ENCODE measurements at regions not wholly inside any gene's neighbourhood (a gene's known extent, or its start where the extent isn't known, plus 50 kb on each side); places are given as distances from the start of the nearest gene placed in this dataset.

DNA sequence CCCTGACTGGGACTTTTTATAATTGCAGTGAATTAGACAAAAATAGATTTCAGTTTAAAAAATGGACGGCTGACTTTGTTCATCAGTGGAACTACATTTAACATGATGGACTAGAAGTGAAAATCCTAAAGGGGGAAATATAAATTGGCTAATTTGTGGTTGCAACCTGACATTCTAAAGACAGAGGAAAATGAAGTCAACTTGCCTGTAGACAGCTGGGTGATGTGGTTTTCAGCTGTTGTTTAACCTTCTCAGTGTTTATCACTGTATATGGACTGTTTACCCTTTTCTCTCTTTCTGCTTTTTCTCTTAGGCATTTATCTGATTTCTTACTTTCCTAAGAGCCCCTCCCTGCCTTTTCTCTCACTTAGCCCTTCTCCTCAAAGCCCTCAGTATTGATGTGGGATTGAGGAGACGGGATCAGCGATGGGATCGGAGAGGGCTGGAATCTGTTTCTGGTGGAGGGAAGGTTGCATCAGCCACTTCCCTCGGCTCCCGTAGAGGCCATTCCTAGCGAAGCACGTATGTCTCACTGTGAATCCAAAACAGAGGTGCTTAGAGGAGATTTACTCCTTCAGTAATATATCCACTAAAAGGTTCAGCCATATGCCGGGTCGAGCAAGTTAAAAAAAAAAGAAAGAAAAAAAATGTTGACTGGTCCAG is 109.0 kb upstream of the KLF6 start:
- peaks cover 23% of the 10 kb centered on the region for H3K4me1 ChIP-seq
- peak overlapping the region; percentile 3 for H3K27ac ChIP-seq
- TF ChIP-seq, protein P1, sequence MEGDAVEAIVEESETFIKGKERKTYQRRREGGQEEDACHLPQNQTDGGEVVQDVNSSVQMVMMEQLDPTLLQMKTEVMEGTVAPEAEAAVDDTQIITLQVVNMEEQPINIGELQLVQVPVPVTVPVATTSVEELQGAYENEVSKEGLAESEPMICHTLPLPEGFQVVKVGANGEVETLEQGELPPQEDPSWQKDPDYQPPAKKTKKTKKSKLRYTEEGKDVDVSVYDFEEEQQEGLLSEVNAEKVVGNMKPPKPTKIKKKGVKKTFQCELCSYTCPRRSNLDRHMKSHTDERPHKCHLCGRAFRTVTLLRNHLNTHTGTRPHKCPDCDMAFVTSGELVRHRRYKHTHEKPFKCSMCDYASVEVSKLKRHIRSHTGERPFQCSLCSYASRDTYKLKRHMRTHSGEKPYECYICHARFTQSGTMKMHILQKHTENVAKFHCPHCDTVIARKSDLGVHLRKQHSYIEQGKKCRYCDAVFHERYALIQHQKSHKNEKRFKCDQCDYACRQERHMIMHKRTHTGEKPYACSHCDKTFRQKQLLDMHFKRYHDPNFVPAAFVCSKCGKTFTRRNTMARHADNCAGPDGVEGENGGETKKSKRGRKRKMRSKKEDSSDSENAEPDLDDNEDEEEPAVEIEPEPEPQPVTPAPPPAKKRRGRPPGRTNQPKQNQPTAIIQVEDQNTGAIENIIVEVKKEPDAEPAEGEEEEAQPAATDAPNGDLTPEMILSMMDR (IDR thresholded peaks at IDR 0.05): no peak
- no peaks in the 10 kb centered on the region for H3K27me3 ChIP-seq (ENCODE audit: low read depth)
- intact Hi-C loops (cut with DNase I): no loop called here
- H3K9me3 ChIP-seq: no peaks in the 10 kb centered on the region
- DNase-seq (no peak), ATAC-seq (no peak)
- H3K36me3 ChIP-seq: no peaks in the 10 kb centered on the region
- no peak overlapping the region for H3K4me3 ChIP-seq

DNA sequence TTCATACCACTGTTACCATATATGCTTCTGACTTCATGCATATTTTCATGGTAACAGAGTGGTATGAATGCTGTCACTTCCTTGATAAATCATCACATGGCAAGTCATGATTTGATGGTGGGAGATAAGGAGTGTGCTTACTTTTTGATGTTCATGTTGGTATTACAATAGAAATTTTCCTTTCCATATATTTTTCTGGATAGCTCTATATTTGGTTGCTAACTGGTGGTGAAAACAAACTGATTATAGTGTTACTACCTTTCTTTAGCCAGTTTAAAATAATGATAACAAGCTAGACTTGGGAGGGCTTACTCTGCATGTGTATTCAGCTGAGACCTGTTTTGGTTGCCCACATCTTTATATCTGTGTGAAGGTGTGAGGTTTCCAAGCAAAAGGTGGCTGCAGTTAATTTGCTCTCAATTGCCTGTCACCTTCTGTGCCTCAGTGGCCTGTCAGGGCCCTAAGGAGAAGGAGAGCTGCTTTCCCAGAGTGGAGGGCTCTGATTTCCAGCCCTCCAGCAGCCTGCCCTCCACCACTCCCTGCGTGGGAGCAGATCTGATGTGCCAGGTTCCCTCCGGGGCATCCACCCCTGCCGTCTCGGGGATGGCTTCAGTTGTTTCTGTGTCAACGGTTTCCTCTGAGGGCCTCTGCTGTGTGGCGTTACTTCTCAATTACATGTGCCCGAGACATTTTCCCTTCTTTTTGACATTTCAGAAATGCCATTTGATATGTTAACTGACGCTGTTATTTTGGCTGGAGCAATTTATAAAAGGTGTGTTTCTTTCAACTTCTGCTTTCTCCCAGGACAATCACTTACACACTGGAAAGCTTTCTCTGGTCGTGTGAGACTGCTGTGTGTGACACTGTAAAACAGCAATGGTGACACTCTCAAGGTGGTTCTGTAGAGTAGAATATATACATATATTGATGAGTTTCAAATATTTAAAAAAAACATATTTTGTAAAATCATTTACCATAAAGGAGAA is 107.7 kb upstream of the KLF6 start:
- TF ChIP-seq, protein P1 (IDR thresholded peaks at IDR 0.05): no peak
- H3K27me3 ChIP-seq (ENCODE audit: low read depth): no peaks in the 10 kb centered on the region
- peak overlapping the region; percentile 42 for H3K27ac ChIP-seq
- ATAC-seq (no peak), DNase-seq (no peak)
- H3K36me3 ChIP-seq: no peaks in the 10 kb centered on the region
- H3K4me1 ChIP-seq: peaks cover 30% of the 10 kb centered on the region
- intact Hi-C loops (cut with DNase I): no loop called here
- no peak overlapping the region for H3K4me3 ChIP-seq
- H3K9me3 ChIP-seq: no peaks in the 10 kb centered on the region

DNA sequence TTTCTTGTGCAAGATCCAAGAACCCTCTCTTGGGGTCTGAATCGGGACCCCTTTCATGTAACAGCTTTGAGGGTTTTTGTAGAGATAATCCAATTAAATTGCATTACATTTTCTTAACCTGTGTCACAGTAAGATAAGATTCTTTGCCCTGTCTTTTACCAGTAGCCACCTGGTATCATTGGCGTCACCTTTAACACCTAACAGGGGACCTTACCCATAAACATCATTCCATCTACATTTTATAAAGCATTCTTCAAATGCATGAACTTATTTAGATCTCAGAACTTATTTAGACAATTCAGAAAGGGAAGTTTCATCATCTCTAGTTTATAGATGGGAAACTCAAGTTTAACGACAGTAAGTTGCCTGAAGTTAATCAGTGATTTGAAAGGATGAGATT is 106.4 kb upstream of the KLF6 start:
- Histone ChIP-seq H3K27ac (no peak overlapping the region), H3K4me1 (peaks cover 43% of the 10 kb centered on the region), H3K4me3 (no peak overlapping the region), H3K27me3 (ENCODE audit: low read depth) (no peaks in the 10 kb centered on the region), H3K9me3 (no peaks in the 10 kb centered on the region), H3K36me3 (no peaks in the 10 kb centered on the region)
- TF ChIP-seq, protein P1 (IDR thresholded peaks at IDR 0.05): no peak
- DNase-seq (no peak), ATAC-seq (no peak)
- intact Hi-C loops (cut with DNase I): no loop called here

DNA sequence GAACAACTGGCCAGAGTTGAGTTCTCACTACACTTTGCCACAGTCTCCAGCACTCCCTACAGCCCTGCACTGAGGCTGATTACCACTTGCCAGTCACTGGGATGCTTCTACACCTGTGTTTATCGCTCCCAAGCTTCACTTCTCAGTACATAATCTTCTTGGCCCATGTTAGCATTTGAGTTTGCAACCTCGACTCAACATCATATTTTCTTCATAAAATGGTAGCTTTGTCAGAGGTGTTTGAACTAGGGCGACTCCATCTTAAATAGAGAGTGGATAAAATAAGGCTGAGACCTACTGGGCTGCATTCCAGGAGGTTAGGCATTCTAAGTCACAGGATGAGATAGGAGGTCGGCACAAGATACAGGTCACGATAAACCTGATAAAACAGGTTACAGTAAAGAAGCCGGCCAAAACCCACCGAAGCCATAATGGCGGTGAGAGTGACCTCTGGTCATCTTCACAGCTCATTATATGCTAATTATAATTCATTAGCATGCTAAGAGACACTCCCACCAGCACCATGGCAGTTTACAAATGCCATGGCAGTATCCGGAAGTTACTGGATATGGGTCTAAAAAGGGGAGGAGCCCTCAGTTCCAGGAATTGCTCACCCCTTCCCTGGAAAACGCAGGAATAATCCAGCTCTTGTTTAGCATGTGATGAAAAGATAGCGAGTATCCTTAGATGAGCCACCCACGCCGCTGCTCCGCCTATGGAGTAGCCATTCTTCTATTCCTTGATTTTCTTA is 105.8 kb upstream of the KLF6 start:
- H3K27me3 ChIP-seq (ENCODE audit: low read depth): no peaks in the 10 kb centered on the region
- no peak for ATAC-seq
- no peak overlapping the region for H3K4me3 ChIP-seq
- intact Hi-C loops (cut with DNase I): no loop called here
- no peaks in the 10 kb centered on the region for H3K9me3 ChIP-seq
- DNase-seq: no peak
- no peak overlapping the region for H3K27ac ChIP-seq
- TF ChIP-seq, protein P1 (IDR thresholded peaks at IDR 0.05): no peak
- H3K36me3 ChIP-seq: no peaks in the 10 kb centered on the region
- H3K4me1 ChIP-seq: peaks cover 47% of the 10 kb centered on the region

DNA sequence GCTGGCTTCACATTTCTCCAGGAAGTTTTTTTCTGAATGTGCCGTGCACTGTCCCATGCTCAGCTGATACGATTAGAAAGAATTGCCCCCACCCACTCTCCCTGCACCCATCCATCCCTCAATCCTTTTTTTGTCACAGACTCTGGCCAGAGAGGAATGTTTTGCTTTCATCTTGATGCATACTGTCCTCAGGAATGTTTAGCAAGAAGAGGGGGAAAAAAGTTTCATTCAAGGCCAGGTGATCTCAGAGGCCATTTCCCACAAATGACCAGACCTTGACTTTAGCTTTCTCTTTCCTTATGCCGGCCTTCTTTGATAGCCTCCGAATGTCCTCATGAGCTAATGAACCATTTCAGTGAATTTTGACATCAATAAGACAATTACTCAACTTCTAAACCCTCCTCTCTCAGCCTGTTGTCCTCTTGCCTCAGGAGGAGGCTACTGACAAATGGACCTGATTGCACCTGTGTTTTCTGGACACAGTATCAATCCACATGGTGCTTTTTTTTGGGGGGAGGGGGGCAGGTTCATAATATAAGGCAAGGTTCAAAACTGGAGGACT is 105.0 kb upstream of the KLF6 start:
- TF ChIP-seq, protein P1 (IDR thresholded peaks at IDR 0.05): no peak
- Histone ChIP-seq H3K36me3 (no peaks in the 10 kb centered on the region), H3K27me3 (ENCODE audit: low read depth) (no peaks in the 10 kb centered on the region), H3K9me3 (no peaks in the 10 kb centered on the region), H3K4me3 (no peak overlapping the region), H3K4me1 (peaks cover 40% of the 10 kb centered on the region), H3K27ac (no peak overlapping the region)
- intact Hi-C loops (cut with DNase I): no loop called here
- ATAC-seq: no peak
- no peak for DNase-seq

All from lower lobe of right lung (tissue), 2 donors.